HEK293 (cell line): ENCODE measurements at regions not wholly inside any gene's neighbourhood (a gene's known extent, or its start where the extent isn't known, plus 50 kb on each side); places are given as distances from the start of the nearest gene placed in this dataset.

Experiments
- EGR2 ChIP-seq: fragments of 450-650 bp; formaldehyde crosslinking; IDR thresholded peaks from 2 replicates; pipeline ENCODE4 v1.5.1; 2016; ENCODE audit warnings: low read depth, missing biosample characterization, missing genetic modification characterization
- GLI2 ChIP-seq: fragments of 450-650 bp; formaldehyde crosslinking; IDR thresholded peaks from 2 replicates; pipeline ENCODE4; 2017; ENCODE audit warnings: missing biosample characterization, missing genetic modification characterization, low read depth, borderline replicate concordance
- GLI4 ChIP-seq: fragments of 450-650 bp; formaldehyde crosslinking; IDR thresholded peaks from 2 replicates; pipeline ENCODE4 v1.5.1; 2016; ENCODE audit warnings: missing biosample characterization, missing genetic modification characterization
- GLIS2 ChIP-seq: fragments of 450-650 bp; formaldehyde crosslinking; IDR thresholded peaks from 2 replicates; pipeline ENCODE4 v1.5.1; 2016; ENCODE audit warnings: missing biosample characterization, missing genetic modification characterization
- KLF1 ChIP-seq: fragments of 450-650 bp; formaldehyde crosslinking; IDR thresholded peaks from 2 replicates; pipeline ENCODE4 v1.5.1; 2016; ENCODE audit warnings: missing biosample characterization, missing genetic modification characterization
- KLF7 ChIP-seq: fragments of 450-650 bp; formaldehyde crosslinking; IDR thresholded peaks from 2 replicates; pipeline ENCODE4 v1.5.1; 2016; ENCODE audit warnings: missing biosample characterization, missing genetic modification characterization, borderline replicate concordance
- KLF8 ChIP-seq: fragments of 450-650 bp; formaldehyde crosslinking; IDR thresholded peaks from 2 replicates; pipeline ENCODE4 v1.5.1; 2016; ENCODE audit warnings: missing biosample characterization, missing genetic modification characterization
- PATZ1 ChIP-seq: fragments of 450-650 bp; formaldehyde crosslinking; IDR thresholded peaks from 2 replicates; pipeline ENCODE4 v1.5.1; 2016; ENCODE audit warnings: missing biosample characterization, missing genetic modification characterization
- SALL2 ChIP-seq: fragments of 450-650 bp; formaldehyde crosslinking; IDR thresholded peaks from 2 replicates; pipeline ENCODE4 v1.5.0; 2017; ENCODE audit warnings: missing biosample characterization, mild to moderate bottlenecking, missing genetic modification characterization, borderline replicate concordance
- SP7 ChIP-seq: fragments of 450-650 bp; formaldehyde crosslinking; IDR thresholded peaks from 2 replicates; pipeline ENCODE4 v1.5.1; 2016; ENCODE audit warnings: missing biosample characterization, missing genetic modification characterization
- YY1 ChIP-seq: fragments of 450-650 bp; formaldehyde crosslinking; IDR thresholded peaks from 2 replicates; pipeline ENCODE4 v1.5.1; 2018; ENCODE audit warnings: missing biosample characterization, missing genetic modification characterization
- ZNF202 ChIP-seq: fragments of 450-650 bp; formaldehyde crosslinking; IDR thresholded peaks from 2 replicates; pipeline ENCODE4 v1.5.1; 2016; ENCODE audit warnings: missing biosample characterization, missing genetic modification characterization, borderline replicate concordance
- ZNF23 ChIP-seq: fragments of 450-650 bp; formaldehyde crosslinking; IDR thresholded peaks from 2 replicates; pipeline ENCODE4 v1.5.1; 2016; ENCODE audit warnings: missing biosample characterization, missing genetic modification characterization, borderline replicate concordance
- ZNF335 ChIP-seq: fragments of 450-650 bp; formaldehyde crosslinking; conservative IDR thresholded peaks from 2 replicates; pipeline ENCODE4 v1.5.1; 2016; ENCODE audit warnings: missing biosample characterization, missing genetic modification characterization
- ZNF350 ChIP-seq: fragments of 450-650 bp; formaldehyde crosslinking; IDR thresholded peaks from 2 replicates; pipeline ENCODE4 v1.5.0; 2017; ENCODE audit warnings: missing biosample characterization, mild to moderate bottlenecking, missing genetic modification characterization
- ZNF391 ChIP-seq: fragments of 450-650 bp; formaldehyde crosslinking; IDR thresholded peaks from 2 replicates; pipeline ENCODE4 v1.5.1; 2016; ENCODE audit warnings: low read depth, missing biosample characterization, missing genetic modification characterization, borderline replicate concordance
- ZNF433 ChIP-seq: fragments of 450-650 bp; formaldehyde crosslinking; IDR thresholded peaks from 2 replicates; pipeline ENCODE4 v1.5.1; 2016; ENCODE audit warnings: missing biosample characterization, missing genetic modification characterization, low read depth
- ZNF449 ChIP-seq: fragments of 450-650 bp; formaldehyde crosslinking; IDR thresholded peaks from 2 replicates; pipeline ENCODE4 v1.5.1; 2017; ENCODE audit warnings: missing biosample characterization, mild to moderate bottlenecking, missing genetic modification characterization, moderate library complexity
- ZNF544 ChIP-seq: fragments of 450-650 bp; formaldehyde crosslinking; IDR thresholded peaks from 2 replicates; pipeline ENCODE4 v1.5.0; 2017; ENCODE audit warnings: missing biosample characterization, missing genetic modification characterization
- ZNF561 ChIP-seq: fragments of 450-650 bp; IDR thresholded peaks from 2 replicates; pipeline ENCODE4 v1.5.1; 2018; ENCODE audit warnings: missing biosample characterization, missing genetic modification characterization, borderline replicate concordance
- ZNF600 ChIP-seq: fragments of 450-650 bp; formaldehyde crosslinking; IDR thresholded peaks from 2 replicates; pipeline ENCODE4 v1.5.1; 2016; ENCODE audit warnings: missing biosample characterization, missing genetic modification characterization
- ZNF610 ChIP-seq: fragments of 450-650 bp; formaldehyde crosslinking; IDR thresholded peaks from 2 replicates; pipeline ENCODE4 v1.5.1; 2016; ENCODE audit warnings: missing biosample characterization, missing genetic modification characterization, borderline replicate concordance
- ZNF623 ChIP-seq: fragments of 450-650 bp; formaldehyde crosslinking; IDR thresholded peaks from 2 replicates; pipeline ENCODE4 v1.5.1; 2016; ENCODE audit warnings: missing biosample characterization, missing genetic modification characterization
- ZNF785 ChIP-seq: fragments of 450-650 bp; formaldehyde crosslinking; IDR thresholded peaks from 2 replicates; pipeline ENCODE4 v1.5.1; 2016; ENCODE audit warnings: missing biosample characterization, missing genetic modification characterization
- TF ChIP-seq, protein P1 (sequence below): fragments of 450-650 bp; formaldehyde crosslinking; IDR thresholded peaks from 2 replicates; pipeline ENCODE4 v1.5.1; 2016; ENCODE audit warnings: missing biosample characterization, missing genetic modification characterization
- TF ChIP-seq, protein P2 (sequence below): fragments of 450-650 bp; formaldehyde crosslinking; IDR thresholded peaks from 2 replicates; pipeline ENCODE4 v1.5.1; 2016; ENCODE audit warnings: missing biosample characterization, missing genetic modification characterization
- TF ChIP-seq, protein P3 (sequence below): fragments of 450-650 bp; formaldehyde crosslinking; optimal IDR thresholded peaks from 2 replicates; pipeline ENCODE3; 2016; ENCODE audit warnings: missing biosample characterization, mild to moderate bottlenecking, missing genetic modification characterization

GRCh38 chr6:158868890-158869825 is 50.0 kb upstream of the EZR start (continued):
- TF ChIP-seq SP7 = peak; percentile 51
- no peak for TF ChIP-seq GLI2 (tag by site-specific recombination)
- TF ChIP-seq, protein P1, sequence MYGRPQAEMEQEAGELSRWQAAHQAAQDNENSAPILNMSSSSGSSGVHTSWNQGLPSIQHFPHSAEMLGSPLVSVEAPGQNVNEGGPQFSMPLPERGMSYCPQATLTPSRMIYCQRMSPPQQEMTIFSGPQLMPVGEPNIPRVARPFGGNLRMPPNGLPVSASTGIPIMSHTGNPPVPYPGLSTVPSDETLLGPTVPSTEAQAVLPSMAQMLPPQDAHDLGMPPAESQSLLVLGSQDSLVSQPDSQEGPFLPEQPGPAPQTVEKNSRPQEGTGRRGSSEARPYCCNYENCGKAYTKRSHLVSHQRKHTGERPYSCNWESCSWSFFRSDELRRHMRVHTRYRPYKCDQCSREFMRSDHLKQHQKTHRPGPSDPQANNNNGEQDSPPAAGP (tag by site-specific recombination) = peak; percentile 16; the same call in 1 of the 2 replicates
- peak; percentile 42; the same call in 1 of the 2 replicates for TF ChIP-seq ZNF335 (tag by site-specific recombination)
- no peak for TF ChIP-seq ZNF202
- TF ChIP-seq GLI4 (tag by site-specific recombination) = no peak
- 0 out of 2 replicates have a peak, but pooled peaks have one; percentile 38 for TF ChIP-seq ZNF391 (tag by site-specific recombination)
- peak; percentile 81 for TF ChIP-seq ZNF600
- TF ChIP-seq, protein P2, sequence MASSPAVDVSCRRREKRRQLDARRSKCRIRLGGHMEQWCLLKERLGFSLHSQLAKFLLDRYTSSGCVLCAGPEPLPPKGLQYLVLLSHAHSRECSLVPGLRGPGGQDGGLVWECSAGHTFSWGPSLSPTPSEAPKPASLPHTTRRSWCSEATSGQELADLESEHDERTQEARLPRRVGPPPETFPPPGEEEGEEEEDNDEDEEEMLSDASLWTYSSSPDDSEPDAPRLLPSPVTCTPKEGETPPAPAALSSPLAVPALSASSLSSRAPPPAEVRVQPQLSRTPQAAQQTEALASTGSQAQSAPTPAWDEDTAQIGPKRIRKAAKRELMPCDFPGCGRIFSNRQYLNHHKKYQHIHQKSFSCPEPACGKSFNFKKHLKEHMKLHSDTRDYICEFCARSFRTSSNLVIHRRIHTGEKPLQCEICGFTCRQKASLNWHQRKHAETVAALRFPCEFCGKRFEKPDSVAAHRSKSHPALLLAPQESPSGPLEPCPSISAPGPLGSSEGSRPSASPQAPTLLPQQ = peak; percentile 53; the same call in 1 of the 2 replicates
- TF ChIP-seq, protein P3, sequence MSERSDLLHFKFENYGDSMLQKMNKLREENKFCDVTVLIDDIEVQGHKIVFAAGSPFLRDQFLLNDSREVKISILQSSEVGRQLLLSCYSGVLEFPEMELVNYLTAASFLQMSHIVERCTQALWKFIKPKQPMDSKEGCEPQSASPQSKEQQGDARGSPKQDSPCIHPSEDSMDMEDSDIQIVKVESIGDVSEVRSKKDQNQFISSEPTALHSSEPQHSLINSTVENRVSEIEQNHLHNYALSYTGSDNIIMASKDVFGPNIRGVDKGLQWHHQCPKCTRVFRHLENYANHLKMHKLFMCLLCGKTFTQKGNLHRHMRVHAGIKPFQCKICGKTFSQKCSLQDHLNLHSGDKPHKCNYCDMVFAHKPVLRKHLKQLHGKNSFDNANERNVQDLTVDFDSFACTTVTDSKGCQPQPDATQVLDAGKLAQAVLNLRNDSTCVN (tag by site-specific recombination) = peak; percentile 87
- no peak for TF ChIP-seq ZNF350 (tag by site-specific recombination)
- TF ChIP-seq ZNF610 = 0 out of 2 replicates have a peak, but pooled peaks have one; percentile 30
- no peak for TF ChIP-seq YY1
- no peak for TF ChIP-seq ZNF544
- no peak for TF ChIP-seq ZNF785 (tag by site-specific recombination)
- no peak for TF ChIP-seq ZNF23 (tag by site-specific recombination)
- TF ChIP-seq SALL2 (tag by site-specific recombination) = no peak
- TF ChIP-seq ZNF433 (tag by site-specific recombination) = no peak
- TF ChIP-seq GLIS2 (tag by site-specific recombination) = peak; percentile 70
- TF ChIP-seq ZNF449 (tag by site-specific recombination) = 0 out of 2 replicates have a peak, but pooled peaks have one; percentile 5
- TF ChIP-seq PATZ1 (tag by site-specific recombination) = peak; percentile 95
- TF ChIP-seq KLF7 = peak; percentile 25; the same call in 1 of the 2 replicates
- peak; percentile 46; the same call in 1 of the 2 replicates for TF ChIP-seq ZNF561 (tag by site-specific recombination)
- no peak; the same call in none of the 2 replicates for TF ChIP-seq KLF8
- no peak for TF ChIP-seq ZNF623 (tag by site-specific recombination)
- TF ChIP-seq KLF1 = peak; percentile 37; the same call in 1 of the 2 replicates
- peak; percentile 60; the same call in 1 of the 2 replicates for TF ChIP-seq EGR2 (tag by site-specific recombination)
